ENCODE measurements at regions not wholly inside any gene's neighbourhood (a gene's known extent, or its start where the extent isn't known, plus 50 kb on each side); places are given as distances from the start of the nearest gene placed in this dataset.

GRCh38 chr2:2823061-2823753 is 492.1 kb upstream of the MYT1L start:
- DNase-seq, result no peak

GRCh38 chr2:2822143-2822542 is 491.1 kb upstream of the MYT1L start:
- no peak for DNase-seq

GRCh38 chr2:2812648-2813047 is 481.6 kb upstream of the MYT1L start:
- no peak for DNase-seq

GRCh38 chr2:2812117-2812516 is 481.0 kb upstream of the MYT1L start:
- DNase-seq, result no peak

- DNase-seq, result no peak
Measured at GRCh38 chr2:2810504-2810903, 479.4 kb upstream of the MYT1L start.

- no peak for DNase-seq
Measured at GRCh38 chr2:2809771-2810170, 478.7 kb upstream of the MYT1L start.

GRCh38 chr2:2808551-2809058 is 477.5 kb upstream of the MYT1L start:
- no peak for DNase-seq

- DNase-seq, result no peak
Measured at GRCh38 chr2:2806711-2807110, 475.6 kb upstream of the MYT1L start.

GRCh38 chr2:2805263-2805662 is 474.2 kb upstream of the MYT1L start:
- no peak for DNase-seq

GRCh38 chr2:2804528-2804927 is 473.5 kb upstream of the MYT1L start:
- no peak for DNase-seq

- DNase-seq, result no peak
Measured at GRCh38 chr2:2801458-2801857, 470.4 kb upstream of the MYT1L start.

- DNase-seq, result no peak
Measured at GRCh38 chr2:2800697-2801096, 469.6 kb upstream of the MYT1L start.

GRCh38 chr2:2800001-2800400 is 468.9 kb upstream of the MYT1L start:
- DNase-seq, result no peak

GRCh38 chr2:2799151-2799697 is 468.1 kb upstream of the MYT1L start:
- DNase-seq, result no peak

- no peak for DNase-seq
Measured at GRCh38 chr2:2798337-2798736, 467.3 kb upstream of the MYT1L start.

GRCh38 chr2:2797797-2798196 is 466.7 kb upstream of the MYT1L start:
- no peak for DNase-seq

- no peak for DNase-seq
Measured at GRCh38 chr2:2796207-2796606, 465.1 kb upstream of the MYT1L start.

GRCh38 chr2:2795438-2796091 is 464.5 kb upstream of the MYT1L start:
- no peak for DNase-seq

GRCh38 chr2:2793925-2794560 is 463.0 kb upstream of the MYT1L start:
- no peak for DNase-seq

GRCh38 chr2:2793514-2793913 is 462.4 kb upstream of the MYT1L start:
- no peak for DNase-seq

- peak; percentile 5 for DNase-seq
Measured at GRCh38 chr2:2791606-2792005, 460.5 kb upstream of the MYT1L start.

- no peak for DNase-seq
Measured at GRCh38 chr2:2791031-2791430, 460.0 kb upstream of the MYT1L start.

- DNase-seq, result peak; percentile 83
Measured at GRCh38 chr2:2788076-2788475, 457.0 kb upstream of the MYT1L start.
